ENCODE measurements at regions not wholly inside any gene's neighbourhood (a gene's known extent, or its start where the extent isn't known, plus 50 kb on each side); places are given as distances from the start of the nearest gene placed in this dataset.

GRCh38 chr5:88396000-88396535, 127.4 kb upstream of the TMEM161B start:
- H3K4me3 ChIP-seq (ENCODE audit: control insufficient read depth, low read depth, low read length) = no peak overlapping the region
- no peak for DNase-seq (ENCODE audit: low read depth)
- TF ChIP-seq, protein P1, sequence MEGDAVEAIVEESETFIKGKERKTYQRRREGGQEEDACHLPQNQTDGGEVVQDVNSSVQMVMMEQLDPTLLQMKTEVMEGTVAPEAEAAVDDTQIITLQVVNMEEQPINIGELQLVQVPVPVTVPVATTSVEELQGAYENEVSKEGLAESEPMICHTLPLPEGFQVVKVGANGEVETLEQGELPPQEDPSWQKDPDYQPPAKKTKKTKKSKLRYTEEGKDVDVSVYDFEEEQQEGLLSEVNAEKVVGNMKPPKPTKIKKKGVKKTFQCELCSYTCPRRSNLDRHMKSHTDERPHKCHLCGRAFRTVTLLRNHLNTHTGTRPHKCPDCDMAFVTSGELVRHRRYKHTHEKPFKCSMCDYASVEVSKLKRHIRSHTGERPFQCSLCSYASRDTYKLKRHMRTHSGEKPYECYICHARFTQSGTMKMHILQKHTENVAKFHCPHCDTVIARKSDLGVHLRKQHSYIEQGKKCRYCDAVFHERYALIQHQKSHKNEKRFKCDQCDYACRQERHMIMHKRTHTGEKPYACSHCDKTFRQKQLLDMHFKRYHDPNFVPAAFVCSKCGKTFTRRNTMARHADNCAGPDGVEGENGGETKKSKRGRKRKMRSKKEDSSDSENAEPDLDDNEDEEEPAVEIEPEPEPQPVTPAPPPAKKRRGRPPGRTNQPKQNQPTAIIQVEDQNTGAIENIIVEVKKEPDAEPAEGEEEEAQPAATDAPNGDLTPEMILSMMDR (IDR thresholded peaks at IDR 0.05; ENCODE audit: control insufficient read depth, insufficient read depth, low read depth, low read length, missing control alignments) = no peak

GRCh38 chr5:88395264-88395663, 126.6 kb upstream of the TMEM161B start:
- H3K4me3 ChIP-seq (ENCODE audit: control insufficient read depth, low read depth, low read length) = no peak overlapping the region
- TF ChIP-seq, protein P1 (IDR thresholded peaks at IDR 0.05; ENCODE audit: control insufficient read depth, insufficient read depth, low read depth, low read length, missing control alignments) = no peak
- DNase-seq (ENCODE audit: low read depth) = no peak

DNA sequence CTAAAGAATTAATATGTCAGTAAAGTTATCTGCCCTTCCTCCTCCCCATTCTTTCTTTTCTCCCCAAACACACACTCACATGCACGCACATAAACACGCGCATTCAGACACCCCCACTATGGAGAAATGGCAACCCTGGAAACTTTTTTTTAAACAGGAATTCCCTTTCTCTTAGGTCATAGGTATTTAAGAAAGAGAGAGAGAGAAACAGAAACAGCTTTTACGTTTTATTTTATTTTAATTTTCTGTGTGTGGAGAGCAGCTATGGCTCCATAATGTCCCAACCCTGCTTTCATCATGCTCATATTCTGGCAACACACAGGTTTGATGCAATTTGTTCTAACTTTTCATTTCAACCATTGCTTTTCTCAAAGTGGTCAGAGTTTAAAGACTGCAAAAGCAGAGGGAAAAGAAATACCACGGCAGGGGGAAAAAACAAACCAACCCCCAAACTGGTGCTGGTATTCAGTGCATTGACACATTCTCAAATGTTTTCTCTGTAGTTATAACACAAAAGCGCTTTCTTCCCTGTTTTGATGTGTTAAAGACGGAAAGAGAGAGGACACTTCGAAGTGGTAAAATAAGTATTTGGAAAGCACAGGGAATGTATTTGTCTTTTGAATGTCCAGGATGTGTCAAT, 126.0 kb upstream of the TMEM161B start:
- TF ChIP-seq, protein P1 (IDR thresholded peaks at IDR 0.05; ENCODE audit: control insufficient read depth, insufficient read depth, low read depth, low read length, missing control alignments) = no peak
- H3K4me3 ChIP-seq (ENCODE audit: control insufficient read depth, low read depth, low read length) = no peak overlapping the region
- DNase-seq (ENCODE audit: low read depth) = no peak

DNA sequence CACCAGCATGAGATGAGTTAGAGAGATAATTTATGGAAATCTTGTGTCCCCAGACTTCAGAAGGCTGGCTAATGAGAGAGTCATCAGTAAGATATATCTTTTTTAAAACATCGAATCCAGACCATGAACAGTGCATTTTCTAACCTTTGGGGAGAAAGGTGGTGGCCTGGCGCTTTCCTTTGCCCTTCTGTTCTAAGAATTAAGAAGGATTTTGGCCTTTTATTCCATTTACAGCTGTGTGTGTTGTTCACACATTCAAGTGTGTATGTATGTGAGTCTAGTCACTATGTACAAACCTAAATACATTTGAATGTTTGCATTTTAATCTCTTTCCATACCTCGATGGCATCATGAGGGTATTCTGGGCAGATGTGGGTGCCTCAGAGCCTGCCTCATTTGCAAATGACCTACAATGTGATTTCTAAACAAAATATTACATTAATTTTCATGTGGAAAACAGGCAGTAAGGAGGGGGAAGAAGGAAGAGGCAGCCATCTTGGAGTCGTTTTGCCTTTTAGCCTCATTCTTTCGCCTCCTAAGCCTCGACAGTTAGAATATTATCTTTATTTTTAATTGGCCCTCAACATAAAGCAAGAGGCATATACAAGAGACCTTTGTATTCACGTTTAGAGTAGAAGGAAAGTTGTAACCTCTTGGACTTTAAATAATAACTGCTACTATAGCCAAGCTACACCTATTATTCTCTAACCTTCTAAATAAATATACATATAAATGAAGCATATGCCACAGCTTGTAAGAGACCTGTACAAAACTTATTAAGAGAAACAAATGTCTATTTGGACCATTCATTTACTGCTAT, 125.3 kb upstream of the TMEM161B start:
- no peak overlapping the region for H3K4me3 ChIP-seq (ENCODE audit: control insufficient read depth, low read depth, low read length)
- DNase-seq (ENCODE audit: low read depth) = no peak

GRCh38 chr5:88393042-88393441, 124.4 kb upstream of the TMEM161B start:
- DNase-seq (ENCODE audit: low read depth) = no peak
- no peak overlapping the region for H3K4me3 ChIP-seq (ENCODE audit: control insufficient read depth, low read depth, low read length)

More for the DNA sequence above, 125.3 kb upstream of the TMEM161B start:
- TF ChIP-seq, protein P1 (IDR thresholded peaks at IDR 0.05; ENCODE audit: control insufficient read depth, insufficient read depth, low read depth, low read length, missing control alignments) = no peak

DNA sequence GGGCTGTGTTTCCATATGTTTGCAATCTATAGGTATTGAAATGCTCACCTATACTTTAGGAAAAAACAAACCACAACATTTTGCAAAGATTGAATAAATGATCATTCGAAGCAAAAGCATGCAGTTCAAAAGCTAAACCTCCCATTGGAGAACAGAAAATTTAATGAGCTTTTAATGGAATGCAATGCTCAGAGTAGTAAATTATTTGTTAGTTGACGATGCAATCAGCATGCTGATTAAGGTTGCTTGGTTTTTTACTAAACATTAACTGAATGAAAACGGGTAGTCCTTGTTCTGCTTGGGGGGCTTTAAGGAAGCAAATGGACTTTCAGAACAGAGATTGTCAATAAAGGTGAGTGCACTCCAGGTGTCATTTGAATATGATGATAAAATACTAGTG, 123.3 kb upstream of the TMEM161B start:
- DNase-seq (ENCODE audit: low read depth) = no peak
- TF ChIP-seq, protein P1 (IDR thresholded peaks at IDR 0.05; ENCODE audit: control insufficient read depth, insufficient read depth, low read depth, low read length, missing control alignments) = no peak

More at GRCh38 chr5:88393042-88393441, 124.4 kb upstream of the TMEM161B start:
- TF ChIP-seq, protein P1 (IDR thresholded peaks at IDR 0.05; ENCODE audit: control insufficient read depth, insufficient read depth, low read depth, low read length, missing control alignments) = no peak

More for the DNA sequence above, 123.3 kb upstream of the TMEM161B start:
- H3K4me3 ChIP-seq (ENCODE audit: control insufficient read depth, low read depth, low read length) = no peak overlapping the region

Data from AG09309 (cell line).